BLaER1 treated with 17β-estradiol and CSF1 and Interleukin-3, amounts not matched to agents 10 nM and 100 nM (cell line): ENCODE measurements at regions not wholly inside any gene's neighbourhood (a gene's known extent, or its start where the extent isn't known, plus 50 kb on each side); places are given as distances from the start of the nearest gene placed in this dataset.
"Not testable (repeated sequence)": the region's sequence is repeated elsewhere in the genome, so short reads cannot be mapped to it uniquely, and the experiment has no call there.

Experiments used
- H3K27ac ChIP-seq, 11 experiments: shearing (Covaris generic); formaldehyde crosslinking; 2 replicates each; pipeline ENCODE4 v1.8.1; 2022
- H3K27me3 ChIP-seq, 11 experiments: shearing (Covaris generic); formaldehyde crosslinking; 2 replicates each; pipeline ENCODE4 v1.8.1; 2022
- H3K36me3 ChIP-seq, 11 experiments: shearing (Covaris generic); formaldehyde crosslinking; 2 replicates each; pipeline ENCODE4 v1.8.1; 2022
- H3K4me1 ChIP-seq, 10 experiments: shearing (Covaris generic); formaldehyde crosslinking; 2 replicates each; pipeline ENCODE4 v1.8.1; 2022
- H3K4me2 ChIP-seq, 11 experiments: shearing (Covaris generic); formaldehyde crosslinking; 2 replicates each; pipeline ENCODE4 v1.8.1; 2022
- H3K4me3 ChIP-seq, 10 experiments: shearing (Covaris generic); formaldehyde crosslinking; 2 replicates each; pipeline ENCODE4 v1.8.1; 2022
- H3K9ac ChIP-seq, 11 experiments: shearing (Covaris generic); formaldehyde crosslinking; 2 replicates each; pipeline ENCODE4 v1.8.1; 2022
- H3K9me3 ChIP-seq, 11 experiments: shearing (Covaris generic); formaldehyde crosslinking; replicated peaks in 1 of 11; 2 replicates each; pipeline ENCODE4 v1.8.1; 2022
- H4K20me1 ChIP-seq, 11 experiments: shearing (Covaris generic); formaldehyde crosslinking; 2 replicates each; pipeline ENCODE4 v1.8.1; 2022
- Cebpa-rat ChIP-seq, 11 experiments: shearing (Covaris generic); IDR thresholded peaks; 2 replicates each; pipeline ENCODE4 v1.8.1; 2022

- Histone ChIP-seq H3K4me3 (no peak overlapping the region), H4K20me1 (no peaks in the 10 kb centered on the region; a peak in 1 of 22 replicates)
- no peak for TF ChIP-seq Cebpa-rat (IDR thresholded peaks at IDR 0.05)
Measured at GRCh38 chr6:22751223-22751622, 181.9 kb downstream of the HDGFL1 start.

DNA sequence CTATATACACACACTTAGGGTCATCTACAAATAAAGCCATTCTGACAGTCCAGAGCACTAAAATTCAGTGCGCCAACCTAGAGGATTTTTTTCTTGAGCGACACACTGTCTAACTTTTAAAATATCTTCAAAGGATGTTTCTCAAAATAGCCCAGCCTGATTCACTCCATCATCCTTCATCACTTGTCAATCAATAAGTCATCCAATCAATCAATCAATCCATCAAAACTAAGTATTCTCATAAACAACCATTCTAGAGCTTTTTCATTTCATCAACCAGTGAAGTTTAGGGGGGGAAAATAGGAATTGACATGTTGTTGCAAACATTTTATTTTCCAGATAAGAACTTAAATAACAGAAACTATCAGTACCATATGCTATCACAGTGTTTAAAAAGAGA is 183.2 kb downstream of the HDGFL1 start:
- no peak overlapping the region for H3K9ac ChIP-seq
- no peaks in the 10 kb centered on the region for H3K36me3 ChIP-seq
- no peaks in the 10 kb centered on the region for H3K9me3 ChIP-seq
- no peak overlapping the region for H3K27ac ChIP-seq
- no peak overlapping the region for H3K4me2 ChIP-seq
- H3K27me3 ChIP-seq: no peaks in the 10 kb centered on the region
- no peaks in the 10 kb centered on the region for H3K4me1 ChIP-seq
- no peak overlapping the region for H3K4me3 ChIP-seq
- H4K20me1 ChIP-seq: no peaks in the 10 kb centered on the region; a peak in 1 of 22 replicates
- TF ChIP-seq Cebpa-rat (IDR thresholded peaks at IDR 0.05): no peak

More at GRCh38 chr6:22751223-22751622, 181.9 kb downstream of the HDGFL1 start:
- Histone ChIP-seq H3K9ac (no peak overlapping the region), H3K4me1 (no peaks in the 10 kb centered on the region), H3K4me2 (no peak overlapping the region), H3K27ac (no peak overlapping the region), H3K27me3 (no peaks in the 10 kb centered on the region), H3K36me3 (no peaks in the 10 kb centered on the region), H3K9me3 (no peaks in the 10 kb centered on the region)

GRCh38 chr6:22754061-22754460 is 184.7 kb downstream of the HDGFL1 start:
- no peak for TF ChIP-seq Cebpa-rat (IDR thresholded peaks at IDR 0.05)
- Histone ChIP-seq H3K4me1 (no peaks in the 10 kb centered on the region), H3K4me2 (no peak overlapping the region), H3K27me3 (no peaks in the 10 kb centered on the region), H3K27ac (no peak overlapping the region), H3K9me3 (no peaks in the 10 kb centered on the region), H3K36me3 (no peaks in the 10 kb centered on the region), H3K9ac (no peak overlapping the region), H4K20me1 (no peaks in the 10 kb centered on the region; a peak in 1 of 22 replicates), H3K4me3 (no peak overlapping the region)

GRCh38 chr6:22755605-22756004 is 186.2 kb downstream of the HDGFL1 start:
- H3K9me3 ChIP-seq: no peaks in the 10 kb centered on the region
- H3K36me3 ChIP-seq: no peaks in the 10 kb centered on the region
- no peak for TF ChIP-seq Cebpa-rat (IDR thresholded peaks at IDR 0.05)
- H3K4me1 ChIP-seq: no peaks in the 10 kb centered on the region
- no peak overlapping the region for H3K4me2 ChIP-seq
- H3K27ac ChIP-seq: no peak overlapping the region
- H3K9ac ChIP-seq: no peak overlapping the region
- no peaks in the 10 kb centered on the region for H3K27me3 ChIP-seq
- no peaks in the 10 kb centered on the region; a peak in 1 of 22 replicates for H4K20me1 ChIP-seq
- no peak overlapping the region for H3K4me3 ChIP-seq

- Histone ChIP-seq H3K27ac (no peak overlapping the region), H3K4me3 (no peak overlapping the region), H3K4me1 (no peaks in the 10 kb centered on the region), H3K9ac (no peak overlapping the region), H3K27me3 (no peaks in the 10 kb centered on the region), H3K9me3 (peaks cover 0 to 3% (median 0%) of the 10 kb centered on the region in 11 experiments; a peak in 2 of 22 replicates), H3K36me3 (no peaks in the 10 kb centered on the region), H4K20me1 (no peaks in the 10 kb centered on the region; a peak in 1 of 22 replicates), H3K4me2 (no peak overlapping the region)
- no peak for TF ChIP-seq Cebpa-rat (IDR thresholded peaks at IDR 0.05)
Measured at GRCh38 chr6:22756365-22756764, 187.0 kb downstream of the HDGFL1 start.

- no peak for TF ChIP-seq Cebpa-rat (IDR thresholded peaks at IDR 0.05)
- H3K27ac ChIP-seq: no peak overlapping the region
- no peak overlapping the region for H3K9ac ChIP-seq
- H3K4me3 ChIP-seq: no peak overlapping the region
- no peaks in the 10 kb centered on the region for H3K36me3 ChIP-seq
- H3K9me3 ChIP-seq: peaks cover 0 to 6% (median 0%) of the 10 kb centered on the region in 11 experiments; a peak in 2 of 22 replicates
- H3K4me1 ChIP-seq: no peaks in the 10 kb centered on the region
- H3K4me2 ChIP-seq: no peak overlapping the region
- H4K20me1 ChIP-seq: no peaks in the 10 kb centered on the region
- H3K27me3 ChIP-seq: no peaks in the 10 kb centered on the region
Measured at GRCh38 chr6:22764496-22764895, 195.1 kb downstream of the HDGFL1 start.

DNA sequence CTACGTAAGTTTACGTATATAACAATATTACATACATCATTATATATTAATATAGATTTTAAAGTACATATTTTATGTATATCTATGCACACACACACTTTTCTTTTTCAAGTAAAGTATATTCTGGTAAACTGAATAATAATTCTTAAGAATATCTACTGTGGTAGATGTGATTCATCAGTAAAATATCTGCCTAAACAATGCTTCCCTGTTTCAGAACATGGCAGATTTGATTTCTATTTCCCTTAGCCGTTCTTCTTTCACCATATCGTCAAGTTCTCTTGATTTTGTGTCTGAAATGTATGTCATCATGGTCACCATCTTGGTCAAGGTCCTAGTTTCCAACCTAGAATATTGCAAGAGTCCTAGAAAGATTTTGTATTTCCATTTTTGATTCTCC is 195.6 kb downstream of the HDGFL1 start:
- H3K9ac ChIP-seq: no peak overlapping the region
- no peak overlapping the region for H3K4me2 ChIP-seq
- no peaks in the 10 kb centered on the region for H3K27me3 ChIP-seq
- peaks cover 0 to 6% (median 0%) of the 10 kb centered on the region in 11 experiments; a peak in 2 of 22 replicates for H3K9me3 ChIP-seq
- no peak for TF ChIP-seq Cebpa-rat (IDR thresholded peaks at IDR 0.05)
- no peak overlapping the region for H3K27ac ChIP-seq
- no peaks in the 10 kb centered on the region for H3K4me1 ChIP-seq
- H3K36me3 ChIP-seq: no peaks in the 10 kb centered on the region
- no peak overlapping the region for H3K4me3 ChIP-seq
- no peaks in the 10 kb centered on the region for H4K20me1 ChIP-seq

DNA sequence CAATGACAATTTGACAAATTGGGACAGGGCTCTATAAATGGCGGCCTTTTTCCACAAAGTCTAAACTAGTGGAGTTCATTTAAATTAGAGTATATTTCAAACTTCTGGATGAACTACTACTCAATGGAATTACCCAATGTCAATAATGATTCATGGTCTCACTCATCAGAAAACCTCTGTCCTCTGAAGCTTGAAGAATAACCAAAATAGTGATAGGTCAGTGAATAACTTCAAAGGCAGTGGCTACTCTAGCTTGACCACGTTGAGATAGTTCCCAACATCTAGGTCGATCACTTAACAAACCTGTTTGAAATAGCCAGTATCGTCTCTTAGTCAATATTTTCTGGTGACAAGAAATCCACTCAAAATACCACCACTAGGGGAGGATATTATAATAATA is 197.6 kb downstream of the HDGFL1 start:
- Histone ChIP-seq H4K20me1 (no peaks in the 10 kb centered on the region), H3K4me2 (no peak overlapping the region), H3K9ac (no peak overlapping the region), H3K36me3 (no peaks in the 10 kb centered on the region), H3K4me1 (no peaks in the 10 kb centered on the region), H3K27ac (no peak overlapping the region), H3K4me3 (no peak overlapping the region), H3K9me3 (no peaks in the 10 kb centered on the region), H3K27me3 (no peaks in the 10 kb centered on the region)
- no peak for TF ChIP-seq Cebpa-rat (IDR thresholded peaks at IDR 0.05)

- Histone ChIP-seq H3K4me3 (no peak overlapping the region), H3K4me1 (no peaks in the 10 kb centered on the region), H3K27ac (no peak overlapping the region), H3K4me2 (no peak overlapping the region), H3K9me3 (no peaks in the 10 kb centered on the region), H3K27me3 (no peaks in the 10 kb centered on the region), H3K36me3 (no peaks in the 10 kb centered on the region), H4K20me1 (no peaks in the 10 kb centered on the region), H3K9ac (no peak overlapping the region)
- TF ChIP-seq Cebpa-rat (IDR thresholded peaks at IDR 0.05): no peak
Measured at GRCh38 chr6:22770054-22770453, 200.7 kb downstream of the HDGFL1 start.

DNA sequence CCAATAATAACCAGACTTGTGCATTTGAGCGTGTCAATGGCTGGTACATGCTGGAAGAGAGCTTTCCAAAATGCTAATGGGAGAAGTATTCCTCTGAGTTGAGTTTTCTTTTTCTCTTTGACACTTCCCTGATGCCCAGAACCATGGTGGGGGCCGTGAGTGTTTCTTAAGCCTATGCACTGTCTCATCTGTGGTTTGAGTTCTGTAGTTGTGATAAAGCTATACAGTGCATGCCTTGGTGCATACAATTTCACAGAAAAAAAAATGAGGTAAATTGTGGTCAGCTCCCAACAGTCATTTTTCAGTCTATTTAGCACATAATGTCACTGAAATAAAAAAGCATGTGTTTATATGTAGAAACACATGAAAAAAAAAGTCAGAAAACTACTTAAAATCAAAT is 204.8 kb downstream of the HDGFL1 start:
- Histone ChIP-seq H3K4me1 (no peaks in the 10 kb centered on the region), H3K9me3 (peaks cover 20 to 27% (median 22%) of the 10 kb centered on the region in 11 experiments), H3K36me3 (no peaks in the 10 kb centered on the region), H3K4me3 (no peak overlapping the region), H4K20me1 (no peaks in the 10 kb centered on the region), H3K27me3 (no peaks in the 10 kb centered on the region), H3K4me2 (no peak overlapping the region), H3K9ac (no peak overlapping the region), H3K27ac (no peak overlapping the region)
- TF ChIP-seq Cebpa-rat (IDR thresholded peaks at IDR 0.05): no peak

DNA sequence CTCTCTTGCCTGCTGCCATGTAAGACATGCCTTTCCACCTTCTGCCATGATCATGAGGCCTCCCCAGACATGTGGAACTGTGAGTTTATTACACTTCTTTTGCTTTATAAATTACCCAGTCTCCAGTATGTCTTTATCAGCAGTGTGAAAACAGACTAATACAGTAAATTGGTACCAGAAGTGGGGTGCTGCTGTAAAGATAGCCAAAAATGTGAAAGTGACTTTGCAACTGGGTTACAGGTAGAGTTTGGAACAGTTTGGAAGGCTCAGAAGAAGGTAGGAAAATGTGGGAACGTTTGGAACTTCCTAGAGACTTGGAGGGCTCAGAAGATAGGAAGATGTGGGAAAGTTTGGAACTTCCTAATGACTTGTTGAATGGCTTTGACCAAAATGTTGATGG is 209.1 kb downstream of the HDGFL1 start:
- not testable (repeated sequence) for H3K4me3 ChIP-seq, H4K20me1 ChIP-seq, H3K36me3 ChIP-seq, H3K27me3 ChIP-seq, H3K4me1 ChIP-seq, H3K27ac ChIP-seq, H3K4me2 ChIP-seq, H3K9ac ChIP-seq
- peaks cover 31 to 47% (median 40%) of the 10 kb centered on the region in 11 experiments for H3K9me3 ChIP-seq
